Stimulated activated CD4-positive, alpha-beta T cell treated with anti-CD3 and anti-CD28 coated beads, Interleukin-4, amount 100 ng/mL, for 4 hours (primary cell): ENCODE measurements at regions not wholly inside any gene's neighbourhood (a gene's known extent, or its start where the extent isn't known, plus 50 kb on each side); places are given as distances from the start of the nearest gene placed in this dataset.

Experiments used
- DNase-seq, 2 experiments: peaks; one replicate each; pipeline ENCODE4 v3.0.0-alpha.2; 2020

GRCh38 chr1:25033828-25034705 is 104.0 kb upstream of the RUNX3 start:
- peak in 1 of 2 experiments; percentile 4 for DNase-seq

- DNase-seq = no peak
Observed at GRCh38 chr1:25033030-25033827, 103.2 kb upstream of the RUNX3 start.

GRCh38 chr1:25031966-25032667 is 102.0 kb upstream of the RUNX3 start:
- DNase-seq = peak in 1 of 2 experiments; percentile 63

- DNase-seq = peak; percentile 53 to 66
Observed at GRCh38 chr1:25031601-25031965, 101.5 kb upstream of the RUNX3 start.

GRCh38 chr1:25030674-25031589 is 100.9 kb upstream of the RUNX3 start:
- DNase-seq = peak; percentile 64 to 81

GRCh38 chr1:25030012-25030411 is 99.9 kb upstream of the RUNX3 start:
- DNase-seq = no peak

GRCh38 chr1:25028907-25029599 is 99.0 kb upstream of the RUNX3 start:
- no peak for DNase-seq

- no peak for DNase-seq
Observed at GRCh38 chr1:25028587-25028906, 98.5 kb upstream of the RUNX3 start.

GRCh38 chr1:25027822-25028586 is 97.9 kb upstream of the RUNX3 start:
- no peak for DNase-seq

- DNase-seq = no peak
Observed at GRCh38 chr1:25026730-25027450, 96.8 kb upstream of the RUNX3 start.

- no peak for DNase-seq
Observed at GRCh38 chr1:25026304-25026703, 96.2 kb upstream of the RUNX3 start.

GRCh38 chr1:25024615-25025350 is 94.7 kb upstream of the RUNX3 start:
- no peak for DNase-seq

- no peak for DNase-seq
Observed at GRCh38 chr1:25023826-25024225, 93.8 kb upstream of the RUNX3 start.

GRCh38 chr1:25023190-25023578 is 93.1 kb upstream of the RUNX3 start:
- no peak for DNase-seq

- DNase-seq = peak; percentile 86 to 96
Observed at GRCh38 chr1:25022361-25023189, 92.5 kb upstream of the RUNX3 start.

- no peak for DNase-seq
Observed at GRCh38 chr1:25021591-25022215, 91.6 kb upstream of the RUNX3 start.

- DNase-seq = peak in 1 of 2 experiments; percentile 68
Observed at GRCh38 chr1:25020851-25021590, 90.9 kb upstream of the RUNX3 start.
